Ascending aorta (tissue), 2 donors: ENCODE measurements at regions not wholly inside any gene's neighbourhood (a gene's known extent, or its start where the extent isn't known, plus 50 kb on each side); places are given as distances from the start of the nearest gene placed in this dataset.

Experiments
- DNase-seq, 2 donors: peaks; one replicate each; pipeline ENCODE4 v3.0.0-alpha.2; 2019; ENCODE audit warnings: low spot score in 2 of 2
- H3K27ac ChIP-seq, 2 donors: fragments of 200-600 bp; sonication (generic); one replicate each; pipeline ENCODE4 v1.5.1; 2016 to 2017; ENCODE audit warnings: mild to moderate bottlenecking in 1 of 2
- H3K27me3 ChIP-seq: fragments of 200-600 bp; sonication (generic); one replicate; pipeline ENCODE4 v1.5.1; 2017
- H3K36me3 ChIP-seq, 2 donors: fragments of 200-600 bp; sonication (generic); one replicate each; pipeline ENCODE4 v1.5.1; 2016
- H3K4me1 ChIP-seq, 2 donors: fragments of 200-600 bp; sonication (generic); one replicate each; pipeline ENCODE4 v1.5.1; 2016 to 2017; ENCODE audit warnings: mild to moderate bottlenecking in 1 of 2
- H3K4me3 ChIP-seq, 2 donors: fragments of 200-600 bp; sonication (generic); one replicate each; pipeline ENCODE4 v1.5.1; 2016 to 2017; ENCODE audit warnings: mild to moderate bottlenecking in 1 of 2
- H3K9me3 ChIP-seq, 2 donors: fragments of 200-600 bp; sonication (generic); one replicate each; pipeline ENCODE4 v1.5.1; 2016
- intact Hi-C: fragments of 100-400 bp; cut with DNase I; formaldehyde crosslinking; loops from one replicate; pipeline ENCODE4 v1.15.1; 2023
- TF ChIP-seq, protein P1 (sequence below), 3 experiments: fragments of 200-600 bp in 2 of 3; fragments of 450-650 bp in 1 of 3; sonication (generic) in 2 of 3; IDR thresholded peaks; one replicate each; pipeline ENCODE4 v1.5.1; 2016 to 2019; ENCODE audit warnings: antibody characterized with exemption in 3 of 3, mild to moderate bottlenecking in 1 of 3, moderate library complexity in 1 of 3

- no peaks in the 10 kb centered on the region for H3K4me1 ChIP-seq
- intact Hi-C loops, result no loop called here
- no peaks in the 10 kb centered on the region for H3K27me3 ChIP-seq
- H3K27ac ChIP-seq, result no peak overlapping the region
- H3K9me3 ChIP-seq, result no peaks in the 10 kb centered on the region
- TF ChIP-seq, protein P1, sequence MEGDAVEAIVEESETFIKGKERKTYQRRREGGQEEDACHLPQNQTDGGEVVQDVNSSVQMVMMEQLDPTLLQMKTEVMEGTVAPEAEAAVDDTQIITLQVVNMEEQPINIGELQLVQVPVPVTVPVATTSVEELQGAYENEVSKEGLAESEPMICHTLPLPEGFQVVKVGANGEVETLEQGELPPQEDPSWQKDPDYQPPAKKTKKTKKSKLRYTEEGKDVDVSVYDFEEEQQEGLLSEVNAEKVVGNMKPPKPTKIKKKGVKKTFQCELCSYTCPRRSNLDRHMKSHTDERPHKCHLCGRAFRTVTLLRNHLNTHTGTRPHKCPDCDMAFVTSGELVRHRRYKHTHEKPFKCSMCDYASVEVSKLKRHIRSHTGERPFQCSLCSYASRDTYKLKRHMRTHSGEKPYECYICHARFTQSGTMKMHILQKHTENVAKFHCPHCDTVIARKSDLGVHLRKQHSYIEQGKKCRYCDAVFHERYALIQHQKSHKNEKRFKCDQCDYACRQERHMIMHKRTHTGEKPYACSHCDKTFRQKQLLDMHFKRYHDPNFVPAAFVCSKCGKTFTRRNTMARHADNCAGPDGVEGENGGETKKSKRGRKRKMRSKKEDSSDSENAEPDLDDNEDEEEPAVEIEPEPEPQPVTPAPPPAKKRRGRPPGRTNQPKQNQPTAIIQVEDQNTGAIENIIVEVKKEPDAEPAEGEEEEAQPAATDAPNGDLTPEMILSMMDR (IDR thresholded peaks at IDR 0.05), result no peak
- no peak for DNase-seq
- no peaks in the 10 kb centered on the region for H3K36me3 ChIP-seq
- no peak overlapping the region for H3K4me3 ChIP-seq
Observed at GRCh38 chr7:53641091-53641490, 605.7 kb downstream of the POM121L12 start.

GRCh38 chr7:53642361-53642760 lies 606.9 kb downstream of the POM121L12 start:
- Histone ChIP-seq H3K36me3 (no peaks in the 10 kb centered on the region), H3K27me3 (no peaks in the 10 kb centered on the region), H3K9me3 (no peaks in the 10 kb centered on the region), H3K4me1 (no peaks in the 10 kb centered on the region), H3K4me3 (no peak overlapping the region), H3K27ac (no peak overlapping the region)
- TF ChIP-seq, protein P1 (IDR thresholded peaks at IDR 0.05), result no peak
- intact Hi-C loops, result no loop called here
- DNase-seq, result no peak

GRCh38 chr7:53642866-53643265 lies 607.4 kb downstream of the POM121L12 start:
- Histone ChIP-seq H3K27ac (no peak overlapping the region), H3K9me3 (no peaks in the 10 kb centered on the region), H3K36me3 (no peaks in the 10 kb centered on the region), H3K4me1 (no peaks in the 10 kb centered on the region), H3K27me3 (no peaks in the 10 kb centered on the region), H3K4me3 (no peak overlapping the region)
- TF ChIP-seq, protein P1 (IDR thresholded peaks at IDR 0.05), result no peak
- intact Hi-C loops, result no loop called here
- DNase-seq, result no peak

DNA sequence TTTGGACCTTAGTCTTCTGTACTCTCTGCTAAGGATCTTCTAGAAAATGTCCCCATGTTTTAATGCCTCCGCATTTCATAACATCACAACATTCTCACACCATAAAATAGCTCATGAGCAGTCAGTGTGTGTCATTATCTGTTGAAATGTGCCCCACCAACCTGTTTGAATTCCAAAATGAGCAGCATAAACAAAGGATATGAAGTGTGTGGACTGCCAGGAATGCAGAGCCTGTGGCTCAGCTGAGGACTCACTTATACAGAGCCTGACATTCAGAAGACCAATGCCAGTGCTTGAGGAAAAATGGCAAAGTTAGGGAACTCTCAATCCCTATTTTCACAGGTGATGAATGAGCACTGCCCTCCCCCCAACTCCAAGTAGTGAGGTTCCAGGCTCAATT lies 621.4 kb downstream of the POM121L12 start:
- no peaks in the 10 kb centered on the region for H3K4me1 ChIP-seq
- intact Hi-C loops, result no loop called here
- peaks cover 0 to 3% of the 10 kb centered on the region in 2 donors for H3K9me3 ChIP-seq
- H3K36me3 ChIP-seq, result no peaks in the 10 kb centered on the region
- H3K27ac ChIP-seq, result no peak overlapping the region
- TF ChIP-seq, protein P1 (IDR thresholded peaks at IDR 0.05), result no peak
- H3K27me3 ChIP-seq, result no peaks in the 10 kb centered on the region
- H3K4me3 ChIP-seq, result no peak overlapping the region
- no peak for DNase-seq

- TF ChIP-seq, protein P1 (IDR thresholded peaks at IDR 0.05), result no peak
- Histone ChIP-seq H3K27ac (no peak overlapping the region), H3K9me3 (peaks cover 0 to 3% of the 10 kb centered on the region in 2 donors), H3K36me3 (no peaks in the 10 kb centered on the region), H3K27me3 (no peaks in the 10 kb centered on the region), H3K4me3 (no peak overlapping the region), H3K4me1 (no peaks in the 10 kb centered on the region)
- no peak for DNase-seq
- intact Hi-C loops, result no loop called here
Observed at GRCh38 chr7:53657586-53657985, 622.2 kb downstream of the POM121L12 start.

GRCh38 chr7:53658951-53659350 lies 623.5 kb downstream of the POM121L12 start:
- intact Hi-C loops, result no loop called here
- Histone ChIP-seq H3K4me3 (no peak overlapping the region), H3K4me1 (no peaks in the 10 kb centered on the region), H3K27ac (no peak overlapping the region), H3K9me3 (no peaks in the 10 kb centered on the region), H3K36me3 (no peaks in the 10 kb centered on the region), H3K27me3 (no peaks in the 10 kb centered on the region)
- DNase-seq, result no peak
- TF ChIP-seq, protein P1 (IDR thresholded peaks at IDR 0.05), result no peak
